ENCODE measurements at regions not wholly inside any gene's neighbourhood (a gene's known extent, or its start where the extent isn't known, plus 50 kb on each side); places are given as distances from the start of the nearest gene placed in this dataset.

DNA sequence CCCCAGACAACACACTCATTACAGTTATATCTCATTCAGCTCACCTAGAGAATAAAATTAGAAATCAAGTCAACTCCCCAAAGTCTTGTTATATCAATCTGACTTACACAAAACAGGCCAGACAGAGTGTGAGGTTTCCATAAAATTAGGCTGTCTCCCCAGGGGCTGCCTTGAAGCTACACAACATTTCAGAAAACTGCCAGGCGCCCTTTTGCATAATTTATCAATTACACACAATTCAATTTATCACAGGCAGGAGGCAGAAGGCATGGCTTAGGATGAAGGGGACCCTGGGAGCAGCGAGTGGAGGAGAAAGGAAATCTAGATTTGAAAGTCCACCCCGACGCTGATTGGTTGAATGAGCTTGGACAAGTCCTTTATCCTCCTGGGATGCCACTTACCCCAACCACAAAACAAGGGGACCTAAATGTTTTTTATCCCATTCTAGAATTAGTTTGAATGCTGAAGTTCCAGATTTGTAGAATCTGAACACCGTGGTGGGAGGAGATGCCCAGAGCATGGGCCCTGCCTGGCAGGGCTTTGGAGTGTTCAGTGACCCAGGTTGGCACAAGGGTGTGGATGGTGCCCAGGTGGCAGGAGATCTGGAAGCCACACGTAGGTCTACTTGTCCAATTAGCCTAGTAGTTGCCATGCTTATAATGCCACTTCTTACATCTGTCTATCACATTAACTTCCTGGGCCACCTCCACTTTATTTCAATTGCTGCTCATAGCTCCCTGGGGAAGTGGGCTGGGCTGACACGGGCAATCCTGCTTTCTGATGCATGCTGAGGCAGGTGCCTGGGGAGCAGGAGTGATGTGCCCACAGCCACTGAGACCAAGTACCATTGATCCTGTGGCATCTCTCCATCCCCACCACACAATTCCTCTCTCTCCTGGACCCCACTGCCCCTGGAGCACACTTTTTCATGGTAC is 119.8 kb upstream of the TLE3 start:
- intact Hi-C loops (cut with DNase I), result no loop called here
- Histone ChIP-seq H3K9me3 (no peaks in the 10 kb centered on the region), H3K4me3 (no peak overlapping the region), H3K27me3 (no peaks in the 10 kb centered on the region), H3K36me3 (no peaks in the 10 kb centered on the region), H3K4me1 (ENCODE audit: insufficient read depth) (no peaks in the 10 kb centered on the region), H3K27ac (no peak overlapping the region)
- TF ChIP-seq EP300 (IDR thresholded peaks at IDR 0.05), result no peak
- TF ChIP-seq, protein P1, sequence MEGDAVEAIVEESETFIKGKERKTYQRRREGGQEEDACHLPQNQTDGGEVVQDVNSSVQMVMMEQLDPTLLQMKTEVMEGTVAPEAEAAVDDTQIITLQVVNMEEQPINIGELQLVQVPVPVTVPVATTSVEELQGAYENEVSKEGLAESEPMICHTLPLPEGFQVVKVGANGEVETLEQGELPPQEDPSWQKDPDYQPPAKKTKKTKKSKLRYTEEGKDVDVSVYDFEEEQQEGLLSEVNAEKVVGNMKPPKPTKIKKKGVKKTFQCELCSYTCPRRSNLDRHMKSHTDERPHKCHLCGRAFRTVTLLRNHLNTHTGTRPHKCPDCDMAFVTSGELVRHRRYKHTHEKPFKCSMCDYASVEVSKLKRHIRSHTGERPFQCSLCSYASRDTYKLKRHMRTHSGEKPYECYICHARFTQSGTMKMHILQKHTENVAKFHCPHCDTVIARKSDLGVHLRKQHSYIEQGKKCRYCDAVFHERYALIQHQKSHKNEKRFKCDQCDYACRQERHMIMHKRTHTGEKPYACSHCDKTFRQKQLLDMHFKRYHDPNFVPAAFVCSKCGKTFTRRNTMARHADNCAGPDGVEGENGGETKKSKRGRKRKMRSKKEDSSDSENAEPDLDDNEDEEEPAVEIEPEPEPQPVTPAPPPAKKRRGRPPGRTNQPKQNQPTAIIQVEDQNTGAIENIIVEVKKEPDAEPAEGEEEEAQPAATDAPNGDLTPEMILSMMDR (IDR thresholded peaks at IDR 0.05), result no peak
- no peak for TF ChIP-seq POLR2A (IDR thresholded peaks at IDR 0.05)
- DNase-seq, result no peak
- WGBS, 3 donors, result 91 to 92% (median 91%) methylated on average over 7 of the region's 7 CpGs

DNA sequence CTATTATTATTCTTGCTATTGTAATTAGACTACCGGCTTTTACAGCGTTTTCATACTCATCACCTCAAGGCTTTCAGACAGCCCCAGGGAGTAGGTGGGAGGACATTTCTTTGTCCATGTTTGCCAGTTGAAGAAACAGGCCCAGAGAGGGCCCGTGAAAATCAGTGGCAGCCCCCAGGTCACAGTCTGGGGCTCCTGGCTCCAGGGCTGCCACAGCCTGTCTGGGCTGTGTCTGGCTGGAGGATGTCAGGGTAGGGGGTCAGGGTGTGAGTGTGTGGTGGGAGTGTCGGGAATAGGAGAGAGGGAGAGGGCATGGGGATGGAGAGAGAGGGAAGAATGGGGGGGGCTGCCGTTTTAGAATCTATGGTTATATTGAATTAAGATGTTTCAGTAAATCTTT is 118.2 kb upstream of the TLE3 start:
- no peaks in the 10 kb centered on the region for H3K9me3 ChIP-seq
- no peak overlapping the region for H3K4me3 ChIP-seq
- H3K27ac ChIP-seq, result no peak overlapping the region
- H3K4me1 ChIP-seq (ENCODE audit: insufficient read depth), result no peaks in the 10 kb centered on the region
- no peak for DNase-seq
- no peaks in the 10 kb centered on the region for H3K36me3 ChIP-seq
- TF ChIP-seq, protein P1 (IDR thresholded peaks at IDR 0.05), result no peak
- TF ChIP-seq EP300 (IDR thresholded peaks at IDR 0.05) (no peak), POLR2A (IDR thresholded peaks at IDR 0.05) (no peak)
- H3K27me3 ChIP-seq, result no peaks in the 10 kb centered on the region
- intact Hi-C loops (cut with DNase I), result no loop called here
- 76 to 95% (median 93%) methylated on average over 5 of the region's 5 CpGs for WGBS, 3 donors

DNA sequence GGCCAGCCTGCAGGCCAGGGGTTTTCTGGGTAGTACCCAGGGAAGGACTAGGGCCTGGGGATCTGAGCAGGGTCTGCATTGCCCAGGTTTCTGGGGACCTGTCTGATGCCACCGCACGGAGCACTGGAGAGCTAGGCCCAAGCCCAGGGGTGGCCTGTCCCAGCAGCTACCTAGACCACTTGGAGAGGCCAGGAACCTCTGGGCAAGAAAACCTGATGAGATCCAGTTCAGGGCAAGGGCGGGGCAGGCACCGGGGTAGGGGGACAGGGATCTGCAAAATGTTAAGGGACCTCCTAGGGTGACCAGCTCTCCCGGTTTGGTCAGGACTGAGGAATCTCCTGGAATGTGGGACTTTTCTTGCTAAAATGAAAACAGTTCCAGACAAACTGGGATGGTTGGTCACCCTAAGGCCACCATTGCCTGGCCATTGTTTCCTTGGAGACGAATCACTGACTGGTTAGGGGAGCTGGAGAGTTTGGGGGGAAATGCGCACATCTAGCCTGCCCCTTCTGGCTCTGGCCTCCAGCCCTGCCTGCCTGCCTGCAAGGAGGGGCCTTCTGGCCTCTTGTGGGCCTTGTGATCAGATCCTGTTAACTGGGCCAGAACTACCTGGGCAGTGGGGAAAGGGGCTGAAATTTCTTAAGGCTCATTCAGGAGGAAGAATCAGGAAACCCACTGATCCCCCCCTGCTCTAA is 117.4 kb upstream of the TLE3 start:
- Histone ChIP-seq H3K4me1 (ENCODE audit: insufficient read depth) (no peaks in the 10 kb centered on the region), H3K36me3 (no peaks in the 10 kb centered on the region), H3K27me3 (no peaks in the 10 kb centered on the region), H3K4me3 (no peak overlapping the region), H3K9me3 (no peaks in the 10 kb centered on the region), H3K27ac (no peak overlapping the region)
- DNase-seq, result no peak
- intact Hi-C loops (cut with DNase I), result no loop called here
- TF ChIP-seq EP300 (IDR thresholded peaks at IDR 0.05), result no peak
- TF ChIP-seq, protein P1 (IDR thresholded peaks at IDR 0.05), result no peak
- TF ChIP-seq POLR2A (IDR thresholded peaks at IDR 0.05), result no peak
- WGBS, 3 donors, result 96 to 99% (median 97%) methylated on average over 7 of the region's 7 CpGs

DNA sequence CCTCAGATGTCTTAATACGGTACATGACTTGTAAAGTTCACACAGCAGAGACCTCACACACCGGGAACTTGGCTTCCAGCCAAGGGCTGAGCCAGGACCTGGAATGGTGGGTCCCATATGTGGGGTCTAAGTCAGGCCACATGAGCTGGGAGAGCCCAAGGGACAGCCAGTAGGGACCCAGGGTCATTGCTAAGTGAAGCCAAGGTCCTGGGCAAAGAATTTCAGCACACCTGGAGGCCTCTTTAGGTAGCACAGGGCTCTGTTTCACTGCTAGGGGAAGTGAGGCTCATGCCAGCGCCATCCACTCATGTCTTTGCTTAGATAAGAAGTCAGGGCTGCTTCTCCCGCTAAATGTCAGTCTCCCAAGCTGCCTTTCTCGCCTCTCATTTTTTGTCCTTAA is 116.6 kb upstream of the TLE3 start:
- DNase-seq, result no peak
- no peak overlapping the region for H3K27ac ChIP-seq
- H3K4me1 ChIP-seq (ENCODE audit: insufficient read depth), result no peaks in the 10 kb centered on the region
- TF ChIP-seq, protein P1 (IDR thresholded peaks at IDR 0.05), result no peak
- TF ChIP-seq POLR2A (IDR thresholded peaks at IDR 0.05) (no peak), EP300 (IDR thresholded peaks at IDR 0.05) (no peak)
- no peaks in the 10 kb centered on the region for H3K27me3 ChIP-seq
- no peaks in the 10 kb centered on the region for H3K9me3 ChIP-seq
- no peak overlapping the region for H3K4me3 ChIP-seq
- 81 to 82% (median 81%) methylated on average over 5 of the region's 5 CpGs for WGBS, 3 donors
- intact Hi-C loops (cut with DNase I), result no loop called here
- no peaks in the 10 kb centered on the region for H3K36me3 ChIP-seq
